HCT116 (cell line): ENCODE measurements at regions not wholly inside any gene's neighbourhood (a gene's known extent, or its start where the extent isn't known, plus 50 kb on each side); places are given as distances from the start of the nearest gene placed in this dataset.

Source experiments
- ATAC-seq: fragments of 200-7000 bp; cut with Tn5 transposase; 2 replicates; pipeline ENCODE4 v1.9.1; 2020; ENCODE audit warnings: mild to moderate bottlenecking, moderate library complexity
- BruUV-seq: library from RNA; stranded (reverse); fragments of 400-500 nt; replicated peaks from 2 replicates; lab custom pipeline; 2021; lab: Mats Ljungman, UMichigan
- CTCF ChIA-PET: fragments of 300-600 bp; sonication (Branson Sonifier 250); formaldehyde crosslinking; loops from one replicate; lab custom pipeline; 2021; ENCODE audit warnings: antibody characterized with exemption; lab: Charles Lee
- POLR2A ChIA-PET: fragments of 300-600, 350-600 bp; sonication (Branson Sonifier 250); formaldehyde crosslinking; loops from one replicate; lab custom pipeline; 2021; ENCODE audit warnings: antibody characterized with exemption; lab: Charles Lee
- RAD21 ChIA-PET, 2 experiments: fragments of 300-600 bp; sonication (Branson Sonifier 250); formaldehyde crosslinking; loops; one replicate each; lab custom pipeline; 2023; ENCODE audit warnings: low total read pairs in 2 of 2; ENCODE audit not compliant: uncharacterized antibody in 2 of 2, unreplicated experiment in 2 of 2, low non-redundant PET in 1 of 2; lab: Charles Lee
- DNase-seq: peaks from one replicate; pipeline ENCODE4 v3.0.0-alpha.2; 2010; ENCODE audit warnings: low read depth, low spot score
- H2AFZ ChIP-seq: fragments of 200-600 bp; shearing (Covaris generic), sonication (generic); 2 replicates; pipeline ENCODE4 v1.6.1; 2017; ENCODE audit warnings: low read depth, mixed run types, mixed read lengths, antibody characterized with exemption, low read length; ENCODE audit not compliant: poor library complexity, severe bottlenecking
- H3K27ac ChIP-seq: 2 replicates; pipeline ENCODE4 v1.5.1; 2012; ENCODE audit warnings: low read depth, low read length
- H3K27me3 ChIP-seq: fragments of 200-600 bp; sonication (generic); 2 replicates; pipeline ENCODE4 v1.6.1; 2016; ENCODE audit warnings: mixed run types, low read length, mixed read lengths; ENCODE audit not compliant: insufficient read depth
- H3K36me3 ChIP-seq, 2 experiments: fragments of 200-500 bp in 1 of 2; fragments of 200-600 bp in 1 of 2; sonication (Bioruptor generic) in 1 of 2; sonication (generic) in 1 of 2; 2 replicates each; pipeline versions ENCODE4 v1.5.1 to v1.6.1; 2014 to 2016; ENCODE audit warnings: low read length in 2 of 2, inconsistent platforms in 1 of 2, mixed read lengths in 1 of 2, mixed run types in 1 of 2; ENCODE audit not compliant: insufficient read depth in 2 of 2, control insufficient read depth in 1 of 2
- H3K4me1 ChIP-seq, 2 experiments: fragments of 200-600 bp in 1 of 2; sonication (generic) in 1 of 2; 2 replicates each; pipeline versions ENCODE4 v1.5.1 to v1.6.1; 2012 to 2017; ENCODE audit warnings: low read length in 2 of 2, inconsistent platforms in 1 of 2, mild to moderate bottlenecking in 1 of 2, mixed read lengths in 1 of 2, mixed run types in 1 of 2, moderate library complexity in 1 of 2; ENCODE audit not compliant: insufficient read depth in 2 of 2, control insufficient read depth in 1 of 2
- H3K4me2 ChIP-seq: fragments of 200-600 bp; sonication (generic); 2 replicates; pipeline ENCODE4 v1.6.1; 2017; ENCODE audit warnings: mixed run types, low read length, mixed read lengths
- H3K4me3 ChIP-seq, 2 experiments: fragments of 200-600 bp in 1 of 2; sonication (generic) in 1 of 2; replicated peaks in 1 of 2; 2 replicates each; pipeline ENCODE4 v1.5.1; 2011 to 2016; ENCODE audit warnings: low read length in 2 of 2, control low read depth in 1 of 2, low read depth in 1 of 2, mild to moderate bottlenecking in 1 of 2, mixed read lengths in 1 of 2, mixed run types in 1 of 2
- H3K79me2 ChIP-seq: fragments of 200-600 bp; sonication (generic); 2 replicates; pipeline ENCODE4 v1.6.1; 2017; ENCODE audit warnings: mild to moderate bottlenecking, mixed run types, low read length, moderate library complexity, mixed read lengths; ENCODE audit not compliant: insufficient read depth
- H3K9ac ChIP-seq: fragments of 200-600 bp; sonication (generic); 2 replicates; pipeline ENCODE4 v1.6.1; 2016; ENCODE audit warnings: low read length, mixed read lengths
- H3K9me2 ChIP-seq: fragments of 200-600 bp; sonication (generic), shearing (Covaris generic); 2 replicates; pipeline ENCODE4 v1.6.1; 2017; ENCODE audit warnings: mixed run types, mild to moderate bottlenecking, moderate library complexity; ENCODE audit not compliant: insufficient read depth
- H3K9me3 ChIP-seq, 2 experiments: fragments of 200-500 bp in 1 of 2; fragments of 200-600 bp in 1 of 2; sonication (Bioruptor generic) in 1 of 2; sonication (generic) in 1 of 2; 2 replicates each; pipeline ENCODE4 v1.6.1; 2014 to 2017; ENCODE audit warnings: low read length in 2 of 2, mixed read lengths in 2 of 2, inconsistent platforms in 1 of 2, low read depth in 1 of 2, mild to moderate bottlenecking in 1 of 2, mixed run types in 1 of 2, moderate library complexity in 1 of 2; ENCODE audit not compliant: control insufficient read depth in 1 of 2, insufficient read depth in 1 of 2
- H4K20me1 ChIP-seq: fragments of 200-600 bp; sonication (generic), shearing (Covaris generic); 2 replicates; pipeline ENCODE4 v1.6.1; 2017; ENCODE audit warnings: mixed run types, mild to moderate bottlenecking, moderate library complexity; ENCODE audit not compliant: insufficient read depth
- CBX3 ChIP-seq: IDR thresholded peaks from 2 replicates; pipeline ENCODE4 v1.6.1; 2012; ENCODE audit warnings: low read depth
- EZH2 ChIP-seq: fragments of 200-600 bp; sonication (generic); IDR thresholded peaks from 2 replicates; pipeline ENCODE4 v1.6.1; 2017; ENCODE audit warnings: antibody characterized with exemption, mixed run types
- EZH2phosphoT487 ChIP-seq: fragments of 200-600 bp; IDR thresholded peaks from 2 replicates; pipeline ENCODE4 v1.6.1; 2018; ENCODE audit warnings: antibody characterized with exemption, borderline replicate concordance
- MAX ChIP-seq: IDR thresholded peaks from 2 replicates; pipeline ENCODE4 v1.6.1; 2012
- REST ChIP-seq: IDR thresholded peaks from 2 replicates; pipeline ENCODE4 v1.6.1; 2012; ENCODE audit warnings: low read depth
- SRF ChIP-seq: IDR thresholded peaks from 2 replicates; pipeline ENCODE4 v1.6.1; 2012; ENCODE audit warnings: low read depth
- TCF7L2 ChIP-seq: IDR thresholded peaks from 2 replicates; pipeline ENCODE4 v1.7.0; 2011; ENCODE audit warnings: borderline replicate concordance, inconsistent platforms; ENCODE audit not compliant: insufficient read depth, insufficient read length; ENCODE audit errors: extremely low read depth
- ZFX ChIP-seq: fragments of 450-650 bp; IDR thresholded peaks from 2 replicates; pipeline ENCODE4 v1.6.1; 2017
- intact Hi-C: fragments of 100-400 bp; cut with micrococcal nuclease; formaldehyde crosslinking; loops from 2 replicates; pipeline ENCODE4 v1.10.0; 2022
- TF ChIP-seq, protein P1 (sequence below): IDR thresholded peaks from 2 replicates; pipeline ENCODE4 v1.6.1; 2011; ENCODE audit warnings: mild to moderate bottlenecking, low read length, moderate library complexity; ENCODE audit not compliant: insufficient replicate concordance; ENCODE audit errors: extremely low read depth
- TF ChIP-seq, protein P2 (sequence below), 3 experiments: fragments of 200-600 bp in 1 of 3; sonication (generic) in 1 of 3; IDR thresholded peaks in 2 of 3; conservative IDR thresholded peaks in 1 of 3; 2 replicates each; pipeline ENCODE4 v1.5.1; 2012 to 2017; ENCODE audit warnings: low read depth in 2 of 3, low read length in 2 of 3, antibody characterized with exemption in 1 of 3, borderline replicate concordance in 1 of 3, control low read depth in 1 of 3, mild to moderate bottlenecking in 1 of 3, mixed read lengths in 1 of 3, mixed run types in 1 of 3, moderate library complexity in 1 of 3; ENCODE audit not compliant: insufficient read depth in 1 of 3

DNA sequence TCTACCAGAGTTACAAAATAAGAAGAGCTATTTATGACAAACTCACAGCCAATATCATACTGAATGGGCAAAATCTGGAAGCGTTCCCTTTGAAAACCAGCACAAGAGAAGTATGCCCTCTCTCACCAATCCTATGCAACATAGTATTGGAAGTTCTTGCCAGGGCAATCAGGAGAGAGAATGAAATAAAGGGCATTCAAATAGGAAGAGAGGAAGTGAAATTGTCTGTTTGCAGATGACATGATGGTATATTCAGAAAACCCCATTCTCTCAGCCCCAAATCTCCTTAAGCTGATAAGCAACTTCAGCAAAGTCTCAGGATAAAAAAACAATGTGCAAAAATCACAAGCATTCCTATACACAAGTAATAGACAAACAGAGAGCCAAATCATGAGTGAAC, 1169.5 kb downstream of the AMY1C start:
- Histone ChIP-seq H3K9me3 (peaks cover 2 to 3% of the 10 kb centered on the region in 2 experiments; a peak in 2 of 4 replicates), H3K9ac (no peak overlapping the region), H3K27me3 (no peaks in the 10 kb centered on the region), H2AFZ (no peak overlapping the region), H3K4me3 (no peak overlapping the region), H3K27ac (no peak overlapping the region), H3K4me2 (no peak overlapping the region), H3K4me1 (no peaks in the 10 kb centered on the region), H3K9me2 (no peaks in the 10 kb centered on the region), H3K36me3 (no peaks in the 10 kb centered on the region), H3K79me2 (no peaks in the 10 kb centered on the region), H4K20me1 (no peaks in the 10 kb centered on the region)
- no peak for DNase-seq
- intact Hi-C loops = no loop called here
- TF ChIP-seq TCF7L2 (no peak), EZH2phosphoT487 (no peak), EZH2 (no peak), ZFX (no peak), MAX (no peak), REST (no peak), CBX3 (no peak), SRF (no peak)
- TF ChIP-seq, protein P1, sequence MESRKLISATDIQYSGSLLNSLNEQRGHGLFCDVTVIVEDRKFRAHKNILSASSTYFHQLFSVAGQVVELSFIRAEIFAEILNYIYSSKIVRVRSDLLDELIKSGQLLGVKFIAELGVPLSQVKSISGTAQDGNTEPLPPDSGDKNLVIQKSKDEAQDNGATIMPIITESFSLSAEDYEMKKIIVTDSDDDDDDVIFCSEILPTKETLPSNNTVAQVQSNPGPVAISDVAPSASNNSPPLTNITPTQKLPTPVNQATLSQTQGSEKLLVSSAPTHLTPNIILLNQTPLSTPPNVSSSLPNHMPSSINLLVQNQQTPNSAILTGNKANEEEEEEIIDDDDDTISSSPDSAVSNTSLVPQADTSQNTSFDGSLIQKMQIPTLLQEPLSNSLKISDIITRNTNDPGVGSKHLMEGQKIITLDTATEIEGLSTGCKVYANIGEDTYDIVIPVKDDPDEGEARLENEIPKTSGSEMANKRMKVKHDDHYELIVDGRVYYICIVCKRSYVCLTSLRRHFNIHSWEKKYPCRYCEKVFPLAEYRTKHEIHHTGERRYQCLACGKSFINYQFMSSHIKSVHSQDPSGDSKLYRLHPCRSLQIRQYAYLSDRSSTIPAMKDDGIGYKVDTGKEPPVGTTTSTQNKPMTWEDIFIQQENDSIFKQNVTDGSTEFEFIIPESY = no peak
- TF ChIP-seq, protein P2, sequence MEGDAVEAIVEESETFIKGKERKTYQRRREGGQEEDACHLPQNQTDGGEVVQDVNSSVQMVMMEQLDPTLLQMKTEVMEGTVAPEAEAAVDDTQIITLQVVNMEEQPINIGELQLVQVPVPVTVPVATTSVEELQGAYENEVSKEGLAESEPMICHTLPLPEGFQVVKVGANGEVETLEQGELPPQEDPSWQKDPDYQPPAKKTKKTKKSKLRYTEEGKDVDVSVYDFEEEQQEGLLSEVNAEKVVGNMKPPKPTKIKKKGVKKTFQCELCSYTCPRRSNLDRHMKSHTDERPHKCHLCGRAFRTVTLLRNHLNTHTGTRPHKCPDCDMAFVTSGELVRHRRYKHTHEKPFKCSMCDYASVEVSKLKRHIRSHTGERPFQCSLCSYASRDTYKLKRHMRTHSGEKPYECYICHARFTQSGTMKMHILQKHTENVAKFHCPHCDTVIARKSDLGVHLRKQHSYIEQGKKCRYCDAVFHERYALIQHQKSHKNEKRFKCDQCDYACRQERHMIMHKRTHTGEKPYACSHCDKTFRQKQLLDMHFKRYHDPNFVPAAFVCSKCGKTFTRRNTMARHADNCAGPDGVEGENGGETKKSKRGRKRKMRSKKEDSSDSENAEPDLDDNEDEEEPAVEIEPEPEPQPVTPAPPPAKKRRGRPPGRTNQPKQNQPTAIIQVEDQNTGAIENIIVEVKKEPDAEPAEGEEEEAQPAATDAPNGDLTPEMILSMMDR (IDR thresholded peaks at IDR 0.05 in 2 of 3, conservative IDR thresholded peaks at IDR 0.05 in 1 of 3; ENCODE audit: borderline replicate concordance in 1 of 3, insufficient read depth in 1 of 3, low read depth in 2 of 3, low read length in 2 of 3) = no peak
- RAD21 ChIA-PET = no interaction called here
- ATAC-seq = no peak
- CTCF ChIA-PET = no interaction called here
- POLR2A ChIA-PET = no interaction called here
- BruUV-seq = no TSS peak
